PC-3 (cell line): ENCODE measurements at regions not wholly inside any gene's neighbourhood (a gene's known extent, or its start where the extent isn't known, plus 50 kb on each side); places are given as distances from the start of the nearest gene placed in this dataset.

Experiments used
- ATAC-seq: fragments of 200-7000 bp; cut with Tn5 transposase; 2 replicates; pipeline ENCODE4 v1.9.1; 2020; ENCODE audit warnings: mild to moderate bottlenecking, moderate library complexity
- BruUV-seq: library from RNA; stranded (reverse); fragments of 400-500 nt; replicated peaks from 2 replicates; lab custom pipeline; 2021; lab: Mats Ljungman, UMichigan
- CTCF ChIA-PET: fragments of 300-600 bp; sonication (Branson Sonifier 250); formaldehyde crosslinking; loops from one replicate; lab custom pipeline; 2022; ENCODE audit warnings: antibody characterized with exemption; lab: Charles Lee
- POLR2A ChIA-PET: fragments of 300-600 bp; sonication (Branson Sonifier 250); formaldehyde crosslinking; loops from one replicate; lab custom pipeline; 2022; ENCODE audit warnings: antibody characterized with exemption; ENCODE audit not compliant: unreplicated experiment; lab: Charles Lee
- DNase-seq: peaks from one replicate; pipeline ENCODE4 v3.0.0-alpha.2; 2015
- H2AFZ ChIP-seq: fragments of 300-600 bp; sonication (generic); 2 replicates; pipeline ENCODE4 v1.6.0; 2016; ENCODE audit warnings: antibody characterized with exemption, low read length
- H3F3A ChIP-seq: fragments of 300-600 bp; sonication (generic); one replicate; pipeline ENCODE4 v1.6.0; 2017; ENCODE audit warnings: antibody characterized with exemption, low read length, control low read depth, mild to moderate bottlenecking; ENCODE audit not compliant: unreplicated experiment
- H3K27ac ChIP-seq: fragments of 300-600 bp; sonication (generic); 2 replicates; pipeline ENCODE4 v1.5.1; 2016; ENCODE audit warnings: mild to moderate bottlenecking, low read length
- H3K27me3 ChIP-seq: fragments of 300-600 bp; sonication (generic); 2 replicates; pipeline ENCODE4 v1.6.1; 2016; ENCODE audit warnings: low read length, mixed read lengths
- H3K36me3 ChIP-seq: fragments of 300-600 bp; sonication (generic); 2 replicates; pipeline ENCODE4 v1.6.1; 2016; ENCODE audit warnings: low read depth, mixed run types, low read length, mixed read lengths
- H3K4me1 ChIP-seq: fragments of 300-600 bp; sonication (generic); 2 replicates; pipeline ENCODE4 v1.5.1; 2016; ENCODE audit warnings: low read length; ENCODE audit not compliant: insufficient read depth
- H3K4me2 ChIP-seq: fragments of 300-600 bp; sonication (generic); 2 replicates; pipeline ENCODE4 v1.6.0; 2016; ENCODE audit warnings: low read length
- H3K4me3 ChIP-seq: fragments of 300-600 bp; sonication (generic); 2 replicates; pipeline ENCODE4 v1.5.1; 2016; ENCODE audit warnings: mild to moderate bottlenecking, low read length, mixed read lengths
- H3K79me2 ChIP-seq: fragments of 300-600 bp; sonication (generic); 2 replicates; pipeline ENCODE4 v1.6.1; 2017; ENCODE audit warnings: low read length, mixed read lengths
- H3K9ac ChIP-seq: fragments of 300-600 bp; sonication (generic); 2 replicates; pipeline ENCODE4 v1.6.0; 2016; ENCODE audit warnings: mild to moderate bottlenecking, low read length
- H3K9me2 ChIP-seq: fragments of 300-600 bp; sonication (generic); replicated peaks from 2 replicates; pipeline ENCODE4 v1.6.1; 2016; ENCODE audit warnings: mixed run types, low read length, mixed read lengths
- H3K9me3 ChIP-seq: fragments of 300-600 bp; sonication (generic); 2 replicates; pipeline ENCODE4 v1.6.1; 2016; ENCODE audit warnings: low read length, mixed read lengths
- H4K20me1 ChIP-seq: fragments of 300-600 bp; sonication (generic); 2 replicates; pipeline ENCODE4 v1.6.1; 2016; ENCODE audit warnings: low read length, mixed read lengths
- EZH2 ChIP-seq: fragments of 300-600 bp; sonication (generic); IDR thresholded peaks from one replicate; pipeline ENCODE4 v1.6.1; 2017; ENCODE audit warnings: antibody characterized with exemption, mild to moderate bottlenecking, low read length; ENCODE audit not compliant: unreplicated experiment
- EZH2phosphoT487 ChIP-seq: fragments of 300-600 bp; sonication (generic); IDR thresholded peaks from 2 replicates; pipeline ENCODE4 v1.6.1; 2018; ENCODE audit warnings: mild to moderate bottlenecking, antibody characterized with exemption, low read length, borderline replicate concordance
- intact Hi-C: fragments of 100-400 bp; cut with micrococcal nuclease; formaldehyde crosslinking; loops from 2 replicates; pipeline ENCODE4 v1.9.0; 2023
- TF ChIP-seq, protein P1 (sequence below): fragments of 300-600 bp; sonication (generic); conservative IDR thresholded peaks from 2 replicates; pipeline ENCODE4 v1.5.1; 2017; ENCODE audit warnings: antibody characterized with exemption, low read depth, mild to moderate bottlenecking, low read length

DNA sequence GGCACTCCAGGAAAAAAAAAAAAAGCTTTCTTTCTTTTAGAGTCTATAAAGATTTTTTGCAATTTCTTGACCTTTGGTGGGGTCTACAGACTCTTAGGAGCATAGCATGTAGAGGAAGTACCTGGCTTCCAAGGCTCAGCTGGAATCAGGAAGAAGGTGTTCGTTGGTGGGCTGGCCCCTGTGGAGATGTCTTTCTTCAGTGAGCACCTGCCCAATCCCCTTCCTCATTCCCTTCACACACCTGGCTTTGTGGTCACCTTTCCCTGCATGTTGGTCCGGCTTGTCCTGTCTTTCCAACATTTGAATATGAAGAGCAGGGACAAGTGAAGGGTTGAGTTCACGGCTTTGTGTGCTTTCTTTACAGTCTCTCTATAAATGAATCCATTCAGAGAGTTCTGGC, 352.4 kb downstream of the HAPSTR1 start:
- POLR2A ChIA-PET: no interaction called here
- H3K9me3 ChIP-seq: no peaks in the 10 kb centered on the region
- no peaks in the 10 kb centered on the region for H3K9me2 ChIP-seq
- H3K4me1 ChIP-seq: no peaks in the 10 kb centered on the region
- no peak overlapping the region for H3K9ac ChIP-seq
- no peaks in the 10 kb centered on the region for H3K27me3 ChIP-seq
- no peaks in the 10 kb centered on the region for H3F3A ChIP-seq
- H3K4me3 ChIP-seq: no peak overlapping the region
- DNase-seq: no peak
- TF ChIP-seq, protein P1, sequence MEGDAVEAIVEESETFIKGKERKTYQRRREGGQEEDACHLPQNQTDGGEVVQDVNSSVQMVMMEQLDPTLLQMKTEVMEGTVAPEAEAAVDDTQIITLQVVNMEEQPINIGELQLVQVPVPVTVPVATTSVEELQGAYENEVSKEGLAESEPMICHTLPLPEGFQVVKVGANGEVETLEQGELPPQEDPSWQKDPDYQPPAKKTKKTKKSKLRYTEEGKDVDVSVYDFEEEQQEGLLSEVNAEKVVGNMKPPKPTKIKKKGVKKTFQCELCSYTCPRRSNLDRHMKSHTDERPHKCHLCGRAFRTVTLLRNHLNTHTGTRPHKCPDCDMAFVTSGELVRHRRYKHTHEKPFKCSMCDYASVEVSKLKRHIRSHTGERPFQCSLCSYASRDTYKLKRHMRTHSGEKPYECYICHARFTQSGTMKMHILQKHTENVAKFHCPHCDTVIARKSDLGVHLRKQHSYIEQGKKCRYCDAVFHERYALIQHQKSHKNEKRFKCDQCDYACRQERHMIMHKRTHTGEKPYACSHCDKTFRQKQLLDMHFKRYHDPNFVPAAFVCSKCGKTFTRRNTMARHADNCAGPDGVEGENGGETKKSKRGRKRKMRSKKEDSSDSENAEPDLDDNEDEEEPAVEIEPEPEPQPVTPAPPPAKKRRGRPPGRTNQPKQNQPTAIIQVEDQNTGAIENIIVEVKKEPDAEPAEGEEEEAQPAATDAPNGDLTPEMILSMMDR: no peak
- TF ChIP-seq EZH2 (no peak), EZH2phosphoT487 (no peak)
- no peak overlapping the region for H3K4me2 ChIP-seq
- BruUV-seq: no TSS peak
- no peak overlapping the region for H2AFZ ChIP-seq
- H3K27ac ChIP-seq: no peak overlapping the region
- intact Hi-C loops: no loop called here
- no peak for ATAC-seq
- no peaks in the 10 kb centered on the region for H4K20me1 ChIP-seq
- CTCF ChIA-PET: no interaction called here
- H3K79me2 ChIP-seq: no peaks in the 10 kb centered on the region
- H3K36me3 ChIP-seq: no peaks in the 10 kb centered on the region

DNA sequence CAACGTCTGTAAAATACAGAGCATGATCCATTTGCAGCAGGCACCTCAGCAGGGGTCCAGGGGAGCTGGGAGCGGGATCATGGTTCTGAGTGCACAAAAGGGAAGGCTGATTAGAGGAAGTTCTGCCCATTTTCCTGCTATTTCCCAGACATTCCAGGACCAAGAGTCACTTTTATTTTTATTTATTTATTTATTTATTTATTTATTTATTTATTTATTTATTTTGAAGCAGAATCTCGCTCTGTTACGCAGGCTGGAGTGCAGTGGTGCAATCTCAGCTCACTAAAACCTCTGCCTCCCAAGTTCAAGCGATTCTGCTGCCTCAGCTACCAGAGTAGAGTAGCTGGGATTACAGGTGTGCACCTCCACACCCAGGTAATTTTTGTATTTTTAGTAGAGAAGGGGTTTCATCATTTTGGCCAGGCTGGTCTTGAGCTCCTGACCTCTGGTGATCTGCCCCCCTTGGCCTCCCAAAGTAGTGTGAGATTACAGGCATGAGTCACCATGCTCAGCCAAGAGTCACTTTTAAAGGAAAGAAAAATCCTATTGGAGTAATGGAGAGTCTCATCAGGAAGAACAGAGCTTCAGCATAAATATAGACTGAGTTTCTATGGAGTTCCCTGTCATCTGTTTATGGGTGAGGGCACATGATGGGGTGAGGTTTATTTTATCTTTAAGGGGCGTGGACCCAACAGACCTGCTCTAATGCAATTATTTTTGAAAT, 355.2 kb downstream of the HAPSTR1 start:
- Histone ChIP-seq H3K9ac (no peak overlapping the region), H3K9me2 (no peaks in the 10 kb centered on the region), H3K4me1 (no peaks in the 10 kb centered on the region), H4K20me1 (no peaks in the 10 kb centered on the region), H3K4me2 (no peak overlapping the region), H3K36me3 (no peaks in the 10 kb centered on the region), H3K9me3 (no peaks in the 10 kb centered on the region), H3K4me3 (no peak overlapping the region), H2AFZ (no peak overlapping the region), H3K27me3 (no peaks in the 10 kb centered on the region), H3K79me2 (no peaks in the 10 kb centered on the region), H3K27ac (no peak overlapping the region), H3F3A (no peaks in the 10 kb centered on the region)
- ChIA-PET POLR2A (no interaction called here), CTCF (no interaction called here)
- intact Hi-C loops: no loop called here
- TF ChIP-seq EZH2phosphoT487 (no peak), EZH2 (no peak)
- TF ChIP-seq, protein P1: no peak
- ATAC-seq (no peak), DNase-seq (no peak)
- BruUV-seq: no TSS peak

DNA sequence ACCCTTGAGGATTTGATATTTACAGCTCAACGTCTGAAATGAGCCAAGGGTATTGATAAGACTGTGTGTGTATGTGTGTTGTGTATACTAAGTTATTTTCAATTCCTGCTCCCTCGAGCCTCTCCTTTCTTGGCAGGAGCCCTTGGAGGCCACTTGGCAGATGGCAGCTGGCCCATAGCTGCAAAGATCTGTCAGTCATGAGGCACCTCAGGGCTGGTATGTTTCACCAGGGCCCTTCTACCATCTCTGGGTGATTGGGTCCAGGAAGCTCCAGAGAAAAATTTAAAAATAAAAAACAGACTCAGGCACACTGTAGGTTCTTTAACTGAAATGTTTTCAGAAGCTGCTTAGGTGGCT, 355.7 kb downstream of the HAPSTR1 start:
- Histone ChIP-seq H3K4me1 (no peaks in the 10 kb centered on the region), H3K79me2 (no peaks in the 10 kb centered on the region), H4K20me1 (no peaks in the 10 kb centered on the region), H3K9ac (no peak overlapping the region), H2AFZ (no peak overlapping the region), H3K4me2 (no peak overlapping the region), H3K9me2 (no peaks in the 10 kb centered on the region), H3F3A (no peaks in the 10 kb centered on the region), H3K36me3 (no peaks in the 10 kb centered on the region), H3K27me3 (no peaks in the 10 kb centered on the region), H3K4me3 (no peak overlapping the region), H3K27ac (no peak overlapping the region), H3K9me3 (no peaks in the 10 kb centered on the region)
- TF ChIP-seq EZH2phosphoT487 (no peak), EZH2 (no peak)
- TF ChIP-seq, protein P1: no peak
- no TSS peak for BruUV-seq
- CTCF ChIA-PET: no interaction called here
- ATAC-seq (no peak), DNase-seq (no peak)
- POLR2A ChIA-PET: no interaction called here
- intact Hi-C loops: no loop called here
